BLaER1 (cell line): ENCODE measurements at regions not wholly inside any gene's neighbourhood (a gene's known extent, or its start where the extent isn't known, plus 50 kb on each side); places are given as distances from the start of the nearest gene placed in this dataset.

ENCODE experiments used
- H3K27ac ChIP-seq: shearing (Covaris generic); formaldehyde crosslinking; 2 replicates; pipeline ENCODE4 v1.8.1; 2022
- H3K27me3 ChIP-seq: shearing (Covaris generic); formaldehyde crosslinking; 2 replicates; pipeline ENCODE4 v1.8.1; 2022
- H3K36me3 ChIP-seq: shearing (Covaris generic); formaldehyde crosslinking; 2 replicates; pipeline ENCODE4 v1.8.1; 2022
- H3K4me1 ChIP-seq: shearing (Covaris generic); formaldehyde crosslinking; 2 replicates; pipeline ENCODE4 v1.8.1; 2022
- H3K4me2 ChIP-seq: shearing (Covaris generic); formaldehyde crosslinking; 2 replicates; pipeline ENCODE4 v1.8.1; 2022
- H3K4me3 ChIP-seq: shearing (Covaris generic); formaldehyde crosslinking; 2 replicates; pipeline ENCODE4 v1.8.1; 2022
- H3K9ac ChIP-seq: shearing (Covaris generic); formaldehyde crosslinking; 2 replicates; pipeline ENCODE4 v1.8.1; 2022
- H3K9me3 ChIP-seq: shearing (Covaris generic); formaldehyde crosslinking; 2 replicates; pipeline ENCODE4 v1.8.1; 2022
- H4K20me1 ChIP-seq: shearing (Covaris generic); formaldehyde crosslinking; 2 replicates; pipeline ENCODE4 v1.8.1; 2022
- Cebpa-rat ChIP-seq: shearing (Covaris generic); IDR thresholded peaks from 2 replicates; pipeline ENCODE4 v1.8.1; 2022

DNA sequence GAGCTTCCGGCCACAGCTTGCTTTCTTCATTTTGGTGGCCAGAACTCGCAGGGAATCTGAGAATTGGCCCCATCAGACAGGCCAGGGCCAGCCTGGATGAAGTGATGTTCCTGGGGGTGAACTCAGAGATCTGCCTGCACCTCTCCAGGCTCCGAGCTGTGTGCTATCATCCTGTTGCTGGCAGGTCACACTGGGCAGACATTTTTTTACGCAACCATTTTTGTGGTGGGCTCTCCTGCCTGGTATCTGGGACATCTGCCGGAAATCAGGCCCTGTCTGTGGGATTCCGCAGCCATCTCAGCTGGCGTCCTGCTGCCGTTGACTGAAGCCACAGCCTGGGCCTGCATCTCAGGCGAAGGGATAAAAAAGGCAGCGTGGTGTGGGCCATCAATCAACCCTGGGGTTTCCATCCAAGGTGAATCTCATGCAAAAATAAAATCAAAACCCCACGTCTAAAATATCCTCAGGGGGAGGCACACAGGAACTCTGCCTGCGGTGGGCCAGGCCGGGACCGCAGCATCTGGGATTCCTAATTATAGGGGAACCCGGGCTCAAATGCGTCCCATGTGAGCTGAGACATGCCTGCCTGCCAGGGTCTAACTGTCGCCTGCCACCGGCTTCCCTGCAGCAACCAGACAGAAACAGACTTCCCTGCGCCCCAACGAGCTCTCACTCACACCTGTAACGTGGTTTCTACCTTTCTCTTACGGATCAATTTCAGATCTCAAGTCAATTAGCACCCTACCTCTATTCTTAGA, 174.3 kb downstream of the SYK start:
- peak; percentile 90 for TF ChIP-seq Cebpa-rat
- H3K27ac ChIP-seq, result peak overlapping the region; percentile 96
- H3K4me3 ChIP-seq, result peak overlapping the region; percentile 9; the same call in 1 of the 2 replicates
- H3K9me3 ChIP-seq, result peaks cover 4% of the 10 kb centered on the region
- no peaks in the 10 kb centered on the region for H3K36me3 ChIP-seq
- peak overlapping the region; percentile 74 for H3K4me2 ChIP-seq
- H4K20me1 ChIP-seq, result no peaks in the 10 kb centered on the region
- H3K27me3 ChIP-seq, result no peaks in the 10 kb centered on the region
- peaks cover 91% of the 10 kb centered on the region for H3K4me1 ChIP-seq
- H3K9ac ChIP-seq, result peak overlapping the region; percentile 82

DNA sequence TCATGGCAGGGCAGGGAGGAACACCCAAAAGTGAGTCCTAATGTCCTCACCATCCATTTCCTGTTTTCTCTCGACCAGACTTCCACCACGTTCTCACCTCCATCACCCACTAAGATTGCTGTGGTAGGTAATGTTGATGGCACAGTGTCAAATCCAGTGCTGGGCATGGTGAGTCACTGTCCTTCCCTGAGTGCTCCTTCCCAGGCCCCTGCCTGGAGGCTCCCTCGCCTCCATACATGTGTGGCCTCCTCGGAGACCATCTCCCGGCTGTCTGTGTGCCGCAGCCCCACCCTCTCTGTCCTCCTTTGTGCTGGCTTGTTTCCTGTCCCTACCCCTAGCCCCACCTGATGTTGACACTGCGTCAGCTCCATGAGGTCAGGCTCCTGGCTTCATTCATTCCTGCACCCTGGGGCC, 177.5 kb downstream of the SYK start:
- Histone ChIP-seq H3K9ac (no peak overlapping the region), H4K20me1 (no peaks in the 10 kb centered on the region), H3K27ac (peak overlapping the region; percentile 96)

DNA sequence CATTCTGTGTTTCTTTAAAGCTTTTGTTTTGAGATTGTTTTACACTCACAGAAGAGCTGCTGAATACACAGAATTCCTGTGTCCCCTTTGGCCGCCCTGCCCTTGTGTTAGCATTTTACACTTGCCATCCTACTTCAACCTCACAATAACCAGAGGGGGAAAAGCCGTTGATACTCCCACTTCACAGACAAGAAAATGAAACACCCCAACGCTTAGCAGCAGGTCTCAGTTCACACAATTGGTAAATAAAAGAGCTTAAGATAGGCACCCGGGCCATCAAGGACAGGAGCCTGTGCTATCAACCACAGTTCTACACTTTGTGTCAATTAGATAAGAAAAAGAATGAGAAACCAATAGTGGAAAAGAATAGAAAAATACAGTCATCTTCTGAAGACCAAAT, 178.0 kb downstream of the SYK start:
- Histone ChIP-seq H3K4me3 (no peak overlapping the region), H4K20me1 (no peaks in the 10 kb centered on the region), H3K9ac (no peak overlapping the region), H3K4me1 (peaks cover 75% of the 10 kb centered on the region), H3K36me3 (no peaks in the 10 kb centered on the region), H3K27ac (peak overlapping the region; percentile 96), H3K27me3 (no peaks in the 10 kb centered on the region), H3K9me3 (peaks cover 11% of the 10 kb centered on the region), H3K4me2 (peak overlapping the region; percentile 74)
- TF ChIP-seq Cebpa-rat, result no peak

More for the DNA sequence above, 177.5 kb downstream of the SYK start:
- Histone ChIP-seq H3K36me3 (no peaks in the 10 kb centered on the region), H3K9me3 (peaks cover 11% of the 10 kb centered on the region), H3K4me2 (peak overlapping the region; percentile 74), H3K27me3 (no peaks in the 10 kb centered on the region), H3K4me3 (no peak overlapping the region), H3K4me1 (peaks cover 75% of the 10 kb centered on the region)
- no peak for TF ChIP-seq Cebpa-rat

DNA sequence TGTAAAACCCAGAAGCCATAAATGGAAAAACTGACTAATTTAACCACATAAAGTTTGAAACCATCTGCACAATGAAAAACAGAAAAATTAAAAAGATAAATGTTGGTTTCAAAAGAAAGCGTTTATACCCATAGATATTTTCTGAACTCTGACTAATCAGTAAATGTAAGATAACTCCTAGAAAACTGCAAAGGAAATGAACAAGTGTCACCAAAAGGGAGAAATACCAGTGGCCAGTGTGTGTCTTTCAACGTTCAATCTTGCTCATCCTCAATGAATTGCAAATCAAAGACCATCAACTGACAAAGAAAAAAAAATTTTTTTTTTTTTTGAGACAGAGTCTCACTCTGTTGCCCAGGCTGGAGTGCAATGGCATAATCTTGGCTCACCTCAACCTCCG, 180.1 kb downstream of the SYK start:
- Histone ChIP-seq H4K20me1 (no peaks in the 10 kb centered on the region), H3K27ac (peak overlapping the region; percentile 37; the same call in 1 of the 2 replicates), H3K9me3 (peaks cover 11% of the 10 kb centered on the region), H3K4me3 (no peak overlapping the region), H3K4me1 (peaks cover 77% of the 10 kb centered on the region), H3K4me2 (no peak overlapping the region), H3K27me3 (no peaks in the 10 kb centered on the region), H3K36me3 (no peaks in the 10 kb centered on the region), H3K9ac (no peak overlapping the region)
- TF ChIP-seq Cebpa-rat, result no peak

DNA sequence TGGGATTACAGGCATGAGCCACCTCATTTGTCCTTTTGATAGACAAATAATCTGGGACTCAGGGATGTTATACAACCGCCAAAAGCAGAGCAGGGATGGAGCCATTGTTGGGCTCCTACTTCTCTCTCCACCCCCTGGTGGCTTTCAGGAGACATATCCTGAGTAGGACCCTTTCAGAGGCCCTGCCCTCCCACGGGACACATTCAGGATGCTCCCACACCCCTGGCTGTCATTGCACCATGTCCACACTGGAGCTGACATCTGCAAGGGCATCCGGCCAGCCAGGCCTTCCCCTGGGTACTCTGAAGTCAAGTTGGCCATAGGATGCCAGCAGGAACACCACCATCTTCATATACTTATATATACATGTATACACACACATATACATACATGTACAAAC, 181.8 kb downstream of the SYK start:
- no peak overlapping the region for H3K9ac ChIP-seq
- peaks cover 11% of the 10 kb centered on the region for H3K9me3 ChIP-seq
- TF ChIP-seq Cebpa-rat, result no peak
- no peaks in the 10 kb centered on the region for H4K20me1 ChIP-seq
- peaks cover 60% of the 10 kb centered on the region for H3K4me1 ChIP-seq
- H3K4me2 ChIP-seq, result peak overlapping the region; percentile 23; the same call in 1 of the 2 replicates
- H3K27ac ChIP-seq, result peak overlapping the region; percentile 3; the same call in 1 of the 2 replicates
- no peaks in the 10 kb centered on the region for H3K27me3 ChIP-seq
- no peaks in the 10 kb centered on the region for H3K36me3 ChIP-seq
- H3K4me3 ChIP-seq, result no peak overlapping the region

DNA sequence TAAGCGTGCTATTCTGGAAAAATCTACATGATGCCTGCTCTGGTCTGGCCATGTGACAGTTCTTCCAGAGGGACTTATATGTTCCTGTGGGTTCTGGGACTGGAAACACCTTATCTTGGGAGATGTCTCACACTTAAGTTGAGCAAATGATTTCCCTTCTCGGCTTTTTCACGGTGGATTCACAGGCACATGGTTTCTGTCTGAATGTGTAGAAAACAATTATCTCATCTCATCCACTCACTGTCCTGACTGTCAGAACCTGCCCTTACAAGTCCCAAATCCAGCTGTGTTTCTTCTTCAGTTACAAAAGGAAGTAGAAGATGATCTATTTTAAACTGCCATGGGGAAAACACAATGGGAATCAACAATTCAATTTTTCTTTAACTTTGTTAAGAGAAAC, 184.0 kb downstream of the SYK start:
- Histone ChIP-seq H4K20me1 (no peaks in the 10 kb centered on the region), H3K9me3 (peaks cover 25% of the 10 kb centered on the region), H3K36me3 (no peaks in the 10 kb centered on the region), H3K27ac (no peak overlapping the region), H3K4me1 (peaks cover 38% of the 10 kb centered on the region), H3K9ac (no peak overlapping the region), H3K27me3 (no peaks in the 10 kb centered on the region), H3K4me3 (no peak overlapping the region), H3K4me2 (peak overlapping the region; percentile 40)
- TF ChIP-seq Cebpa-rat, result no peak

DNA sequence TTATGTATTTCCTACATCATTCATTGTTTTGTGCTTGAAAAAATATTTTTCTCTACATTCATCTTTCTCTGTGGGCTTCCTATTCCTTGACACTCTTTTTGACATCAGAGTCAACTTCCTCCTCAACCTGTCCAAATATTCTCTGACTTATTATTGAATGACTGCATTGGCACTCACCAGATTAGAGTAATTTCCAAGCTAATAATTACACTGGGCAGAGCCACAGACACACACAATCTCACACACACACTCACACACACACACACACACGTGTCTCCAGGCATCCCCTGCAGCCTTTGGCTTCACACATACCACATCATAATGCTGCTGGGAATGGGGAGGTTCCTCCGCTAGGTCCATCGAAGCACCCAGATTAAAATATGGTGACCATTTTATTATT, 184.5 kb downstream of the SYK start:
- no peak for TF ChIP-seq Cebpa-rat
- H3K36me3 ChIP-seq, result no peaks in the 10 kb centered on the region
- H3K9ac ChIP-seq, result no peak overlapping the region
- peaks cover 37% of the 10 kb centered on the region for H3K4me1 ChIP-seq
- H3K4me3 ChIP-seq, result no peak overlapping the region
- peaks cover 25% of the 10 kb centered on the region for H3K9me3 ChIP-seq
- H3K27me3 ChIP-seq, result no peaks in the 10 kb centered on the region
- no peak overlapping the region for H3K27ac ChIP-seq
- peak overlapping the region; percentile 40 for H3K4me2 ChIP-seq
- H4K20me1 ChIP-seq, result no peaks in the 10 kb centered on the region

DNA sequence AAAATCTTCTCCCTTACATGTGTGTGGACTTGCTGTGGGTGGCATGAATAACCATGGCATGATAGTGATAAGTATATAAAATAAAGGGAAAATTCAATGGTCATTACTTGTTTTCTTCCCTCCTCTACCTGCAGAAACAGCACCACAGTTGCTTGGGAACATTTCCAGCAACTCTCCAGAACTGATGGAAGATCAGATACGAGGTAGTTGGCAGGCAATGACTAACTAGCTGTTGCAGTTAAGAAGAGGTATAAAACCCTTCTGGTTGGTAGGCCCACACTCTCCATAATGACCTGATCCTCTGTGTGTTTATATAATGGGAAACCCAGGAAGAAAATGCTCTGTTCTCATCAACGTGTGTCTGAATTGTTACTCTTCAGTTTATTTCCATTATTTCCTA, 185.9 kb downstream of the SYK start:
- Histone ChIP-seq H3K4me3 (no peak overlapping the region), H3K27ac (no peak overlapping the region), H3K4me1 (peaks cover 32% of the 10 kb centered on the region), H4K20me1 (no peaks in the 10 kb centered on the region), H3K4me2 (no peak overlapping the region), H3K27me3 (no peaks in the 10 kb centered on the region), H3K36me3 (no peaks in the 10 kb centered on the region), H3K9me3 (peaks cover 34% of the 10 kb centered on the region), H3K9ac (no peak overlapping the region)
- TF ChIP-seq Cebpa-rat, result no peak

DNA sequence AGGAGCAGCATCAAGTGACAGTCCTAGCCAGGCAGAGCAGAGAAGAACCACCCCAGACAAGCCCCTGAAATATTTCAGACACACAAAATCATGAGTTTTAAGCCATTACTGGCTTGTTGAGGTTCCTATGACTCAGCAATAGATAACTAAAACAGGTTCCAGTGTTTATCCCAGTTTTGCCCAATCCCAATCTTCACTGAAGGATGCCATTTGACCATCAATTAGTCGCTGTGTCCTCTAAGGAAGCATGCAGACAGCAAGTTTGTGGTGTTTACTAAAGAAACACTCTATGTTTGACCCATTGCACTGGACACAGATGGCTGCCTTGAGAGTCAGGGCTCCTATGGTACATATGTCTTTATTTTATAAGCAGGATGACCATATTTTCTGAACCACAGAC, 186.7 kb downstream of the SYK start:
- Histone ChIP-seq H3K27ac (no peak overlapping the region), H3K4me2 (no peak overlapping the region), H3K4me1 (peaks cover 31% of the 10 kb centered on the region), H3K36me3 (no peaks in the 10 kb centered on the region), H3K4me3 (no peak overlapping the region), H4K20me1 (no peaks in the 10 kb centered on the region), H3K27me3 (no peaks in the 10 kb centered on the region), H3K9ac (no peak overlapping the region), H3K9me3 (peaks cover 34% of the 10 kb centered on the region)
- TF ChIP-seq Cebpa-rat, result no peak

DNA sequence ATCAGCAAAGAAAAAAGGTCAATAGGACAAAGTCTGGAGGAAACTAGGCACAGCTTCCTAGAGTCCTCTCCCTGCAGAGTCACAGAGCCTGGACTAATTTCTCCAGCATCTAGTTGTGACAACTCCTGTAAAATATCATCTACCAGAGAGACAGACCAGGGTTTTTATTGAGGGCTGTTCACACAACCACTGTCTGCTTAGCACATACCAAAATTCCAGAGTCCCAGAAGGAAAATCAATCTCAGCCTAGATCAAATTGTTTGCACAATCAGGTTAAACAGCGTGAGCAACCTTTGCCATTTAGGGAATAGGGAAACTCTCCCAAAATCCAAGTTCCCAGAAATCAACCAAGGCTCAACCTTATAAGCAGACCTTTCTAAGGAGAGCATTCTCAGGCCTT, 190.3 kb downstream of the SYK start:
- no peak for TF ChIP-seq Cebpa-rat
- Histone ChIP-seq H3K9me3 (peaks cover 58% of the 10 kb centered on the region), H3K4me3 (no peak overlapping the region), H3K27me3 (no peaks in the 10 kb centered on the region), H4K20me1 (no peaks in the 10 kb centered on the region), H3K27ac (no peak overlapping the region), H3K36me3 (no peaks in the 10 kb centered on the region), H3K9ac (no peak overlapping the region), H3K4me2 (no peak overlapping the region), H3K4me1 (0 out of 2 replicates have a peak, but pooled peaks cover 6% of the 10 kb centered on the region)
